Motor neuron (in vitro differentiated cells): ENCODE measurements at regions not wholly inside any gene's neighbourhood (a gene's known extent, or its start where the extent isn't known, plus 50 kb on each side); places are given as distances from the start of the nearest gene placed in this dataset.
A peak's percentile ranks its signal among the peaks of the same experiment; 100 is the strongest.
"Not testable (repeated sequence)": the region's sequence is repeated elsewhere in the genome, so short reads cannot be mapped to it uniquely, and the experiment has no call there.

Experiments
- ATAC-seq, 8 experiments: fragments of 200-7000 bp; cut with Tn5 transposase; replicated peaks in 6 of 8; 2 replicates each; pipeline ENCODE4 v1.8.0; 2021; ENCODE audit warnings: mild to moderate bottlenecking in 8 of 8, moderate library complexity in 8 of 8
- H3K27ac ChIP-seq, 2 donors: fragments of 250-450 bp; sonication (Bioruptor Pico); 2 replicates each; pipeline ENCODE4 v1.9.0; 2021; ENCODE audit warnings: antibody characterized with exemption in 2 of 2, mild to moderate bottlenecking in 2 of 2, moderate library complexity in 1 of 2
- H3K4me1 ChIP-seq, 2 donors: fragments of 250-450 bp; sonication (Bioruptor Pico); replicated peaks in 1 of 2; 2 replicates each; pipeline ENCODE4 v1.6.1; 2021; ENCODE audit warnings: antibody characterized with exemption in 2 of 2, mild to moderate bottlenecking in 2 of 2, moderate library complexity in 1 of 2
- H3K4me3 ChIP-seq, 5 donors: fragments of 250-450 bp; sonication (Bioruptor Pico); 2 replicates each; pipeline ENCODE4 v1.9.0; 2021; ENCODE audit warnings: antibody characterized with exemption in 5 of 5, mild to moderate bottlenecking in 5 of 5, moderate library complexity in 4 of 5
- WGBS, 10 experiments: fragments of 450-650 bp; shearing (Covaris generic); methylation state at CpG; one replicate each; pipeline ENCODE4 v1.0.0; 2022; 5-methylcytosine and 5-hydroxymethylcytosine counted together
- in situ Hi-C, 9 experiments: fragments of 400-800 bp; cut with MboI; loops; one replicate each; pipeline ENCODE4 v1.15.0; 2021; ENCODE audit warnings: low sequenced_read_pairs in 9 of 9, low pct_unique_long_range_greater_than_20kb in 2 of 9; ENCODE audit not compliant: unreplicated experiment in 9 of 9

DNA sequence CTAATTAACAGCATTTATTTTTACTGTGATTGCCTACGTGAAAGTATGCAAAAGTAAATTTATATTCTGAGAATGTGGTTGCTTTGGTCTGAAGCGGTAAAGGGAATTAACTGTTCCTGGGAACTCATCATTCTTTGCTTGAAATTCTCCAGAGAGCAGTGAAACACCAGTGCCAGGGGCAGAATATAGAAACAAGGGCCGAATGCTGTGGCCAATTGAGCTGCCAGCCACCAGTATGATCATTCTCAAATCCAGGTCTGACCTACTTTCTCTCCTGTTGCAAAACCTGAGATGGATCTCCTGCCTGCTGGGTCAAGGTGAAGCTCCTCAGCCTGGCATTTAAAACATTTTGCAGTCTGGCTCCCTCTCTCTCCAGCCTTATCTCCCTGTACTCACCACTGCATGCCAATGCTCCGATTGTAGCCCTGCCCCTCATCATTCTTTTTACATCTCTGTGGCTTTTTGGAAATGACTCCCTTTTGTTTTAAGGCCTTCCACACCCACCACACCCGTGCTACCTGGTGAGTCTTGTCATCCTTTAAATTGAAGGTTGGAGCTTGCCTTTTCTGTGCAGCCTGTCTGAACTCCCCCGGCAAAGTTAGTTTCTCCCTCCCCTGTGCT is 94.5 kb upstream of the TMEM178A start:
- ATAC-seq, result peak in 2 of 8 experiments; percentile 8 to 21
- in situ Hi-C loops, result no loop called here
- no peaks in the 10 kb centered on the region for H3K4me1 ChIP-seq
- H3K27ac ChIP-seq, result no peak overlapping the region
- WGBS, 10 experiments, result 28 to 92% (median 80%) methylated on average over 2 to 6 of the region's 6 CpGs; no CpG with 5 or more reads in 1 of the 10 experiments
- no peak overlapping the region for H3K4me3 ChIP-seq

DNA sequence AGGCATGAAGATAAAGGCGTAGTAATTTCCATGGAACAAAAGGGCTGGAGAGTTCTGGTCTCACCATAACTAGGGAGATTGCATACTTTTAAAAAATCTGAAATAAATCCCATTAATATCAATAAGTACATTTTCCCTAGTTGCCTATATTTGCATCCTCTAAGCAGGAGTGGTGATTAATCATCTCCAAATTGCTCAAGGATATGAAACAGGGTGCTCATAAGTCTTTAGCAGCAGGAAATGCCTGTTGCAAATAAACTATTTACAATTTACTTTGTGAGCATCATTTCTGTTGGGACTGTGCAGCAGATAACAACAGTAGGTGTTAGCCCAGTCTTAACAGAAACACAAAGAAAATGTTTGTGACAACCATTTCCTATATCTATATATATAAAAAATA is 92.4 kb upstream of the TMEM178A start:
- no peak overlapping the region for H3K4me3 ChIP-seq
- in situ Hi-C loops, result no loop called here
- ATAC-seq, result no peak
- no peak overlapping the region for H3K27ac ChIP-seq
- WGBS, 10 experiments, result 71 to 100% (median 89%) methylated on average over 1 of the region's 1 CpG; no CpG with 5 or more reads in 4 of the 10 experiments
- no peaks in the 10 kb centered on the region for H3K4me1 ChIP-seq

DNA sequence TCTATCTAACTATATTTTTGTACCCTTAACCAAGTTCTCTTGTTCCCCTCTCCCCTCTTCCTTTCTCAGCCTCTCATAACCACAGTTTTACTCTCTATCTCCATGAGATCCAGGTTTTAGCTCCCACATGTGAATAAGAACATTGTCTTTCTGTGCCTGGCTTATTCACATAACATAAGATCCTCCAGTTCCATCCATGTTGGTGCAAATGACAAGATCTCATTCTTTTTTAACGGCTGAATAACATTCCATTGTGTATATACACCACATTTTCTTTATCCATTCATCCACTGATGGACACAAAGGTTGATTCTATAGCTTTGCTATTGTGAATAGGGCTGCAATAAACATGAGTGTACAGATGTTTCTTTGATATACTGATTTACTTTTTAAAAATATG is 83.9 kb upstream of the TMEM178A start:
- in situ Hi-C loops, result no loop called here
- Histone ChIP-seq H3K27ac (no peak overlapping the region), H3K4me1 (peaks cover 13 to 15% of the 10 kb centered on the region in 2 donors), H3K4me3 (no peak overlapping the region)
- no peak for ATAC-seq
- 0 to 92% (median 80%) methylated on average over 1 of the region's 1 CpG; no CpG with 5 or more reads in 1 of the 10 experiments for WGBS, 10 experiments

DNA sequence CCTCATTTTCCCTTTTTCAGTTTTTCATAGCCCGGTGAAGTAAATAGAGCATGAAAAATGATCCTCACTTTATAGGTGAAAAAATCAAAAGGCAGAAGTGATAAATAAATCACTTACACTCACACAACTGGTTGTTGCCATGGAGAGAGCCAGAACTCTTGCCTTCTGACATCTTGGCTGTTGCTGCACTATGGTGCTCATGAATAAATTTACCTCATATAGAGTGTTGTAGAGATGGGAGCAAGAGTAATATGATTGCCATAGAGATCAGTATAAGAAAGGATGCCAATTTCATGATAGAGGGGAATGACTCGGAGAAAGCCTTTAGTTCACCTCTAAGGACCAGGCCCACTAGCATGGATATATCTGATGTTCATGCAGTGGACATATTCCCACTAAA is 82.5 kb upstream of the TMEM178A start:
- peak in 5 of 8 experiments; percentile 32 to 86 (median 65) for ATAC-seq
- Histone ChIP-seq H3K4me1 (peaks cover 13 to 15% of the 10 kb centered on the region in 2 donors), H3K4me3 (no peak overlapping the region), H3K27ac (no peak overlapping the region)
- in situ Hi-C loops, result no loop called here
- WGBS, 10 experiments, result 63 to 92% (median 80%) methylated on average over 1 to 2 of the region's 2 CpGs; no CpG with 5 or more reads in 1 of the 10 experiments

DNA sequence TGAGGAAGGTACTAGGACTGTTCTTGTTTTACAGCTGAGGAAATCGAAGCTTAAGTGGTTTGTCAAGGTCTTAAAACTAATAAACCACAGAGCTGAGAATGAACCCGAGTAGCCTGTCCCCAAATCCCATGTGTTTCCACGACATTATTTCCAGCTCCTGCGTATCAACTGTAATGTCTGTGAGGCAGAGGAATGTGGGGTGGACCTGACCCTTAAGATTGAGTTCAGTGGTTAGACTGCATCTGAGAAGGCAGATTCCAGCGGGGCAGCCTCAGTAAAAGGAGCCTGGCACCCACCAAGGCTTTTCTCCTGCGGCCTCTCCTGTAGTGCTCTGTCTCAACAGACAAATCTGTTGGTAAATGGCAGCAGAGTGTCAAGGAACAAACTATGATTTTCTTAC is 81.9 kb upstream of the TMEM178A start:
- Histone ChIP-seq H3K4me3 (no peak overlapping the region), H3K27ac (no peak overlapping the region), H3K4me1 (peaks cover 13 to 15% of the 10 kb centered on the region in 2 donors)
- in situ Hi-C loops, result no loop called here
- ATAC-seq, result no peak
- WGBS, 10 experiments, result 47 to 100% (median 83%) methylated on average over 1 to 4 of the region's 6 CpGs; no CpG with 5 or more reads in 2 of the 10 experiments

DNA sequence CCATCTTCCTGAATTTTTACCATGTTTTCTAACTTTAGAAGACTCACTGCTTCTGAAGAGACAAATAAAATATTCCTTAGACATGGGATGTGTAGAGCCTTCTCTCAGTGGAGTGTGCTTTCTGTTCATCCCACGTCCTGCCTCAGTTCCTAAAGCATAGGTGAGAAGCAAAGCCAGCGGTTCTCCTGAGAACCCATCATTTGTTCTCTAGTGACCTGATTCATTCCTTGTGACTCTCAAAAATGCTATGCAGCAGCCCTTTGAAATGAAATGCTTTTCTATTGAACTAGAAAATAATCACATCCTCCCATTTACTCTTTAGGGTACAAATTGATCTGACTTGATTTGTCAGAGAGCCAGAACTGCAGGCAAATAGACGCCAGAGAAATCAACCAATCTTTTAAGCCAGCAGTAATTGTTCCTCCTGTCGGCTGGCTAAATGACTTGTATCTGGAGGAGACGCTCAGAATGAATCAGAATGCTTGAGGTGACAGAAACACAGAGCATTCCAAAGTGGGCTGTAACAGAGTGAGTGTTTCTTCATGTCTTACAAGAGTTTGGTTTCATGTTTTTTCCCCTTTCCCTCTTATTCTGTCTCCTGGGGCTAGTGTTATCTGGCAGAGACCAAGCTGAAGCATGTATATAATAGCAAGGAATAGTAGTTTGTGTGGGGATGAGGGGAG is 81.3 kb upstream of the TMEM178A start:
- Histone ChIP-seq H3K4me3 (no peak overlapping the region), H3K4me1 (peaks cover 13 to 15% of the 10 kb centered on the region in 2 donors), H3K27ac (no peak overlapping the region)
- in situ Hi-C loops, result no loop called here
- peak in 4 of 8 experiments; percentile 22 to 75 (median 32) for ATAC-seq
- 39 to 78% (median 60%) methylated on average over 1 to 5 of the region's 5 CpGs; no CpG with 5 or more reads in 1 of the 10 experiments for WGBS, 10 experiments

GRCh38 chr2:39585531-39585930 is 80.2 kb upstream of the TMEM178A start:
- ATAC-seq, in situ Hi-C loops, H3K4me3 ChIP-seq, H3K27ac ChIP-seq: not testable (repeated sequence)
- no CpG with 5 or more reads among the region's 20 CpGs for WGBS, 10 experiments
- peaks cover 13 to 15% of the 10 kb centered on the region in 2 donors for H3K4me1 ChIP-seq

- Histone ChIP-seq H3K4me3 (no peak overlapping the region), H3K4me1 (peaks cover 13 to 15% of the 10 kb centered on the region in 2 donors), H3K27ac (no peak overlapping the region)
- WGBS, 10 experiments, result 60 to 100% (median 86%) methylated on average over 2 to 3 of the region's 3 CpGs
- ATAC-seq, result no peak
- in situ Hi-C loops, result no loop called here
Measured at GRCh38 chr2:39587168-39587567, 78.5 kb upstream of the TMEM178A start.

- Histone ChIP-seq H3K4me1 (peaks cover 13 to 15% of the 10 kb centered on the region in 2 donors), H3K4me3 (no peak overlapping the region), H3K27ac (no peak overlapping the region)
- no peak for ATAC-seq
- in situ Hi-C loops, result no loop called here
- 0 to 90% (median 60%) methylated on average over 1 of the region's 1 CpG; no CpG with 5 or more reads in 3 of the 10 experiments for WGBS, 10 experiments
Measured at GRCh38 chr2:39587641-39588040, 78.1 kb upstream of the TMEM178A start.

GRCh38 chr2:39593439-39594393 is 72.0 kb upstream of the TMEM178A start:
- Histone ChIP-seq H3K4me1 (no peaks in the 10 kb centered on the region), H3K27ac (no peak overlapping the region), H3K4me3 (no peak overlapping the region)
- in situ Hi-C loops, result no loop called here
- 55 to 100% (median 80%) methylated on average over 1 to 6 of the region's 9 CpGs; no CpG with 5 or more reads in 1 of the 10 experiments for WGBS, 10 experiments
- ATAC-seq, result peak in 4 of 8 experiments; percentile 60 to 95 (median 90)

GRCh38 chr2:39595116-39595515 is 70.6 kb upstream of the TMEM178A start:
- Histone ChIP-seq H3K27ac (no peak overlapping the region), H3K4me3 (no peak overlapping the region), H3K4me1 (no peaks in the 10 kb centered on the region)
- WGBS, 10 experiments, result 86% methylated on average over 1 of the region's 1 CpG; no CpG with 5 or more reads in 9 of the 10 experiments
- no peak for ATAC-seq
- in situ Hi-C loops, result no loop called here

DNA sequence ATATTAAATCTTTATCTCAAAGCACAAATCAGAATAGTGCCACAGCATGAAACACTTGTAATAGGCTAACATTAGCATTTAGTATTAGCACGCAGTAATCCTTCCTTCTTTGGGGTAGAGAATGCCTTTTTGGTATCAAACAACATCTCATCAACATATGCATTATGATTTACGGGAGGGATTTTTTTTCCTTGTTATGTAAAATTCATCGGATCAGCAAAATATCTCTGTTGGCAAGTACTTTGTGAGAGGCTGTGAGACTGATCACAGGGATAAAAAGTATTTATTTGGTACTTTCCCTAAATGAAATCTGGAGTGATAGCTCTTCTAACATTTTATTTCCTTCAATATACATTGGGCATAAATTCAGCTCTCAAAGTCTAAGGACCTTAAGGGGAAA is 68.4 kb upstream of the TMEM178A start:
- no peaks in the 10 kb centered on the region for H3K4me1 ChIP-seq
- H3K27ac ChIP-seq, result no peak overlapping the region
- in situ Hi-C loops, result no loop called here
- peak in 1 of 8 experiments; percentile 23 for ATAC-seq
- 0 to 100% (median 80%) methylated on average over 1 to 3 of the region's 3 CpGs; no CpG with 5 or more reads in 1 of the 10 experiments for WGBS, 10 experiments
- no peak overlapping the region for H3K4me3 ChIP-seq

- Histone ChIP-seq H3K4me1 (no peaks in the 10 kb centered on the region), H3K4me3 (no peak overlapping the region), H3K27ac (no peak overlapping the region)
- in situ Hi-C loops, result no loop called here
- no peak for ATAC-seq
- 100% methylated on average over 1 of the region's 1 CpG; no CpG with 5 or more reads in 4 of the 10 experiments for WGBS, 10 experiments
Measured at GRCh38 chr2:39602616-39603015, 63.1 kb upstream of the TMEM178A start.
